ENCODE measurements at regions not wholly inside any gene's neighbourhood (a gene's known extent, or its start where the extent isn't known, plus 50 kb on each side); places are given as distances from the start of the nearest gene placed in this dataset.
A peak's percentile ranks its signal among the peaks of the same experiment; 100 is the strongest.
"Not testable (repeated sequence)": the region's sequence is repeated elsewhere in the genome, so short reads cannot be mapped to it uniquely, and the experiment has no call there.

GRCh38 chr10:25869609-25870008 lies 64.4 kb upstream of the MYO3A start:
- no peak for DNase-seq

DNA sequence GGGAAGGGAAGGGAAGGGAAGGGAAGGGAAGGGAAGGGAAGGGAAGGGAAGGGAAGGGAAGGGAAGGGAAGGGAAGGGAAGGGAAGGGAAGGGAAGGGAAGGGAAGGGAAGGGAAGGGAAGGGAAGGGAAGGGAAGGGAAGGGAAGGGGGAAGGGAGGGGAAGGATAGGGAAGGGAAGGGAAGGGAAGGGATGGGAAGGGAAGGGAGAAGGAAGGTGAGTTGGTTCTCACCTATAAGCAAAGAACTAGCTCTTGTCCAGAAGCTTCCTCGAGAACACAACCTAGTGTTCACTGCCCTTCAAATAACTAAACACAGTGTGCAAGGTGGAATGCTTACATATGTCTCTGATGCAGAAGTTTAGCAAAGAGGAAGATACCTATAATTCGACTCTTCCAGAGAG lies 59.6 kb upstream of the MYO3A start:
- not testable (repeated sequence) for DNase-seq

DNA sequence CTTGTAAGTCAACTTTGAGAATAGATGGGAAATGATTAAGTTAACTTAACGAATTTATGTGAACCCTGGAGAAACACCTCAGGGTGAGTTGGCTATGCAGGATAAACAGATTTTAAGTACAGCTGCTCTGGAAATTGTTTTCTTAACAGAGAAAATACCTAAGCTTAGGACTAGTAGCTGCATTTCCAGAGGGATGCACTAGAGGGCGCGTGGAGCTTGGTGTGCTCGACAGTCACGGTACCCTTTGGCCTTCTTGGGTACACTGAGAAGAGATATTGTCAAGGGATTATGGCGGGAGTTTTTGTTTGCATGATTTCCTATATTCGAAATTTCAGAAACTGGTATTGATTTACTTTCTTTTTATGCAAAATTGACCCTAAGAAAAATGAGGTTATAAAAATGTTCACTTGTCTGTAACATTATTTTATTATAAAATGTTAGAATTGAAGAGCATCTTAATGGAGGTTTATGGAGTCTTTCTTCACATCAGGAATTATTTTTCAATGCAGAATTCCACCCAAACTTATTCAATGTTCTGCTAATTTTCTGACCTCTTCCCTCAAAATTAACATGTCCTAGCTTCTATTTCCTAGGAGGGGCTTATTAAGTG lies 58.4 kb upstream of the MYO3A start:
- peak; percentile 36 for DNase-seq

DNA sequence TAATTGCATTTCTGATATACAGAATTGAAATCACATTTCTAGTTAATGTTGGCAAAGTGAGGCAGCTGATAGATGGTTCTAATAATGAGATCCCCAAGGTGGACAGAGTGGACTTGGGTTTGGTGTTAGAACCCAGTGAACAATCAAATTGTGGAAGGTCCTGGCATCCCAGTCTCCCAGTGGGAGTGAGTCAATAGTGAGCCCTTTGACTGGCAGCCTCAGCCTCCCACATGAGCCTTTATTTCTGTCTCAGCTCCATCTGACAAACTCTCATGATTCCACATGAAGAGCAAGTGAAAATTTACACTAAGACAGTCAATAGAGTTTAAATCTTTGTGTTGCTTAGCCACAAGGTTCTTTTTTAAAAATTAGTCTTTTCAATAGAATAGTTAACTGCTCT lies 56.7 kb upstream of the MYO3A start:
- no peak for DNase-seq
